DND-41 (cell line): ENCODE measurements at regions not wholly inside any gene's neighbourhood (a gene's known extent, or its start where the extent isn't known, plus 50 kb on each side); places are given as distances from the start of the nearest gene placed in this dataset.
A peak's percentile ranks its signal among the peaks of the same experiment; 100 is the strongest.

Experiments
- ATAC-seq: fragments of 200-7000 bp; cut with Tn5 transposase; 3 replicates; pipeline ENCODE4 v1.9.1; 2021; ENCODE audit warnings: low read depth; ENCODE audit not compliant: insufficient read depth
- DNase-seq: peaks from one replicate; pipeline ENCODE4 v3.0.0-alpha.2; 2020
- H2AFZ ChIP-seq: 2 replicates; pipeline ENCODE4 v1.6.0; 2012; ENCODE audit warnings: low read depth, low read length
- H3K27ac ChIP-seq: 2 replicates; pipeline ENCODE4 v1.5.1; 2012; ENCODE audit warnings: low read length, inconsistent platforms
- H3K27me3 ChIP-seq: fragments of 200-600 bp; sonication (generic); 2 replicates; pipeline ENCODE4 v1.6.0; 2012; ENCODE audit warnings: low read length, mild to moderate bottlenecking, inconsistent platforms; ENCODE audit not compliant: insufficient read depth, poor library complexity
- H3K36me3 ChIP-seq: 2 replicates; pipeline ENCODE4 v1.5.1; 2012; ENCODE audit warnings: low read length, inconsistent platforms; ENCODE audit not compliant: insufficient read depth
- H3K4me1 ChIP-seq: 2 replicates; pipeline ENCODE4 v1.5.1; 2012; ENCODE audit warnings: mild to moderate bottlenecking, low read length; ENCODE audit not compliant: insufficient read depth
- H3K4me2 ChIP-seq: 2 replicates; pipeline ENCODE4 v1.6.0; 2012; ENCODE audit warnings: mild to moderate bottlenecking, moderate library complexity, low read length, inconsistent platforms; ENCODE audit not compliant: insufficient read depth
- H3K4me3 ChIP-seq, 2 experiments: fragments of 200-600 bp in 1 of 2; shearing (Covaris generic) in 1 of 2; 2 replicates each; pipeline ENCODE4 v1.5.1; 2012 to 2016; ENCODE audit warnings: inconsistent platforms in 2 of 2, low read length in 2 of 2, mild to moderate bottlenecking in 2 of 2, low read depth in 1 of 2, moderate library complexity in 1 of 2
- H3K79me2 ChIP-seq: 2 replicates; pipeline ENCODE4 v1.6.0; 2012; ENCODE audit warnings: low read length, inconsistent platforms; ENCODE audit not compliant: insufficient read depth
- H3K9ac ChIP-seq: 2 replicates; pipeline ENCODE4 v1.6.0; 2012; ENCODE audit warnings: low read depth, mild to moderate bottlenecking, inconsistent platforms, low read length, moderate library complexity
- H3K9me3 ChIP-seq: 2 replicates; pipeline ENCODE4 v1.5.1; 2012; ENCODE audit warnings: low read length, moderate library complexity, mild to moderate bottlenecking, inconsistent platforms; ENCODE audit not compliant: insufficient read depth, severe bottlenecking
- H4K20me1 ChIP-seq: 2 replicates; pipeline ENCODE4 v1.6.0; 2012; ENCODE audit warnings: low read length; ENCODE audit not compliant: insufficient read depth
- CTCF ChIP-seq: IDR thresholded peaks from 2 replicates; pipeline ENCODE4 v1.5.1; 2012; ENCODE audit warnings: borderline replicate concordance, low read length, moderate library complexity, mild to moderate bottlenecking; ENCODE audit not compliant: poor library complexity, severe bottlenecking; ENCODE audit errors: extremely low read depth
- EZH2 ChIP-seq: IDR thresholded peaks from 3 replicates; pipeline ENCODE4 v1.6.1; 2012; ENCODE audit warnings: borderline replicate concordance, low read depth, mild to moderate bottlenecking, moderate library complexity, low read length, inconsistent platforms; ENCODE audit not compliant: severe bottlenecking

- Histone ChIP-seq H3K27ac (no peak overlapping the region), H3K36me3 (no peaks in the 10 kb centered on the region), H2AFZ (no peak overlapping the region), H3K9me3 (peaks cover 10% of the 10 kb centered on the region), H3K9ac (no peak overlapping the region), H4K20me1 (no peaks in the 10 kb centered on the region), H3K27me3 (no peaks in the 10 kb centered on the region), H3K79me2 (no peaks in the 10 kb centered on the region), H3K4me2 (no peak overlapping the region), H3K4me3 (no peak overlapping the region), H3K4me1 (no peaks in the 10 kb centered on the region)
- no peak for DNase-seq
- no peak for ATAC-seq
- TF ChIP-seq CTCF: no peak
- no peak for TF ChIP-seq EZH2
Observed at GRCh38 chr14:50025073-50025472, 91.3 kb downstream of the VCPKMT start.

GRCh38 chr14:50025776-50026175 is 90.6 kb downstream of the VCPKMT start:
- H2AFZ ChIP-seq: no peak overlapping the region
- no peaks in the 10 kb centered on the region for H3K36me3 ChIP-seq
- H3K9me3 ChIP-seq: peaks cover 7% of the 10 kb centered on the region
- no peak for ATAC-seq
- H3K79me2 ChIP-seq: no peaks in the 10 kb centered on the region
- H4K20me1 ChIP-seq: no peaks in the 10 kb centered on the region
- no peak overlapping the region for H3K9ac ChIP-seq
- H3K27me3 ChIP-seq: no peaks in the 10 kb centered on the region
- H3K27ac ChIP-seq: no peak overlapping the region
- no peak for TF ChIP-seq CTCF
- TF ChIP-seq EZH2: no peak
- no peak overlapping the region for H3K4me3 ChIP-seq
- H3K4me1 ChIP-seq: no peaks in the 10 kb centered on the region
- no peak overlapping the region for H3K4me2 ChIP-seq
- DNase-seq: peak; percentile 30

- Histone ChIP-seq H3K79me2 (no peaks in the 10 kb centered on the region), H3K27ac (no peak overlapping the region), H3K4me3 (no peak overlapping the region), H3K9me3 (peaks cover 5% of the 10 kb centered on the region), H4K20me1 (no peaks in the 10 kb centered on the region), H3K4me1 (no peaks in the 10 kb centered on the region), H3K27me3 (no peaks in the 10 kb centered on the region), H3K9ac (no peak overlapping the region), H3K36me3 (no peaks in the 10 kb centered on the region), H3K4me2 (no peak overlapping the region), H2AFZ (no peak overlapping the region)
- TF ChIP-seq EZH2: no peak
- DNase-seq (no peak), ATAC-seq (no peak)
Observed at GRCh38 chr14:50026396-50026795, 90.0 kb downstream of the VCPKMT start.

GRCh38 chr14:50027816-50028215 is 88.6 kb downstream of the VCPKMT start:
- H3K4me1 ChIP-seq: no peaks in the 10 kb centered on the region
- no peak overlapping the region for H3K27ac ChIP-seq
- H2AFZ ChIP-seq: no peak overlapping the region
- H4K20me1 ChIP-seq: no peaks in the 10 kb centered on the region
- no peaks in the 10 kb centered on the region for H3K36me3 ChIP-seq
- peaks cover 5% of the 10 kb centered on the region for H3K9me3 ChIP-seq
- H3K4me3 ChIP-seq: no peak overlapping the region
- H3K79me2 ChIP-seq: no peaks in the 10 kb centered on the region
- ATAC-seq (no peak), DNase-seq (no peak)
- no peak overlapping the region for H3K4me2 ChIP-seq
- TF ChIP-seq EZH2: no peak
- no peaks in the 10 kb centered on the region for H3K27me3 ChIP-seq
- no peak overlapping the region for H3K9ac ChIP-seq
